ENCODE measurements at regions not wholly inside any gene's neighbourhood (a gene's known extent, or its start where the extent isn't known, plus 50 kb on each side); places are given as distances from the start of the nearest gene placed in this dataset.

DNA sequence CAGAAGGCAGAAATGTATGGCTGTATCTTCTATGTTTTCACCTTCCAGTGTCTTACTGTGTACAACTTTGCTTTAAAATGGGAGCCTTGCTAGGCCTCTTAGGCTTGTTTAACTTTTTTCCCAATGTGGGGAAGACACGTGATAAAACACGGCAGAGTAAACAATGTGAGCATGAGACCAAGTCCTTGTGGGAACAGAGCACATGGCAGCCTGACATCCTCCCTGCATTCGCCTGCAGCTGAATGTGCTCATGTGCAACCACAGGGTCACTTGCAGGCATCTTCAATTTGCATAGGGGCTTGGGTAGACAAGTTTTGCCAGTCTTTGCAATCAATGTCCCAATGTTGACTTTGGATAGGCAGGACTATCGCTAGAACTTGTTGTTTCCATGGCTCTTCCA is 91.8 kb downstream of the CCNG2 start:
- ChIA-PET CTCF (no interaction called here), POLR2A (no interaction called here)
- DNase-seq (ENCODE audit: low read depth, low spot score) = no peak
- Histone ChIP-seq H3K36me3 (ENCODE audit: control insufficient read depth, insufficient read depth, low read length) (no peaks in the 10 kb centered on the region), H3K4me1 (ENCODE audit: control insufficient read depth, insufficient read depth, low read length) (no peaks in the 10 kb centered on the region), H3K9me3 (ENCODE audit: control insufficient read depth, insufficient read depth, low read depth, low read length) (no peaks in the 10 kb centered on the region), H3K27ac (ENCODE audit: low read length) (no peak overlapping the region), H3K27me3 (ENCODE audit: control insufficient read depth, insufficient read depth, low read length) (peaks cover 2% of the 10 kb centered on the region; the same call in 1 of the 2 replicates), H3K4me3 (ENCODE audit: low read depth in 2 of 2, low read length in 2 of 2) (no peak overlapping the region)
- in situ Hi-C loops (cut with HindIII; ENCODE audit: low pct_unique_long_range_greater_than_20kb, low sequenced_read_pairs) = no loop called here
- ATAC-seq = no peak
- BruUV-seq (replicated peaks) = no TSS peak
- TF ChIP-seq, protein P1, sequence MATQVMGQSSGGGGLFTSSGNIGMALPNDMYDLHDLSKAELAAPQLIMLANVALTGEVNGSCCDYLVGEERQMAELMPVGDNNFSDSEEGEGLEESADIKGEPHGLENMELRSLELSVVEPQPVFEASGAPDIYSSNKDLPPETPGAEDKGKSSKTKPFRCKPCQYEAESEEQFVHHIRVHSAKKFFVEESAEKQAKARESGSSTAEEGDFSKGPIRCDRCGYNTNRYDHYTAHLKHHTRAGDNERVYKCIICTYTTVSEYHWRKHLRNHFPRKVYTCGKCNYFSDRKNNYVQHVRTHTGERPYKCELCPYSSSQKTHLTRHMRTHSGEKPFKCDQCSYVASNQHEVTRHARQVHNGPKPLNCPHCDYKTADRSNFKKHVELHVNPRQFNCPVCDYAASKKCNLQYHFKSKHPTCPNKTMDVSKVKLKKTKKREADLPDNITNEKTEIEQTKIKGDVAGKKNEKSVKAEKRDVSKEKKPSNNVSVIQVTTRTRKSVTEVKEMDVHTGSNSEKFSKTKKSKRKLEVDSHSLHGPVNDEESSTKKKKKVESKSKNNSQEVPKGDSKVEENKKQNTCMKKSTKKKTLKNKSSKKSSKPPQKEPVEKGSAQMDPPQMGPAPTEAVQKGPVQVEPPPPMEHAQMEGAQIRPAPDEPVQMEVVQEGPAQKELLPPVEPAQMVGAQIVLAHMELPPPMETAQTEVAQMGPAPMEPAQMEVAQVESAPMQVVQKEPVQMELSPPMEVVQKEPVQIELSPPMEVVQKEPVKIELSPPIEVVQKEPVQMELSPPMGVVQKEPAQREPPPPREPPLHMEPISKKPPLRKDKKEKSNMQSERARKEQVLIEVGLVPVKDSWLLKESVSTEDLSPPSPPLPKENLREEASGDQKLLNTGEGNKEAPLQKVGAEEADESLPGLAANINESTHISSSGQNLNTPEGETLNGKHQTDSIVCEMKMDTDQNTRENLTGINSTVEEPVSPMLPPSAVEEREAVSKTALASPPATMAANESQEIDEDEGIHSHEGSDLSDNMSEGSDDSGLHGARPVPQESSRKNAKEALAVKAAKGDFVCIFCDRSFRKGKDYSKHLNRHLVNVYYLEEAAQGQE (IDR thresholded peaks at IDR 0.05; ENCODE audit: insufficient read depth in 1 of 2, low read depth in 2 of 2, low read length in 1 of 2) = no peak
- intact Hi-C loops (cut with micrococcal nuclease; ENCODE audit: unreplicated experiment) = loop anchor here (10.0 kb wide), 1 partner anchor 56 kb away; no protein-coding TSS in a partner anchor

DNA sequence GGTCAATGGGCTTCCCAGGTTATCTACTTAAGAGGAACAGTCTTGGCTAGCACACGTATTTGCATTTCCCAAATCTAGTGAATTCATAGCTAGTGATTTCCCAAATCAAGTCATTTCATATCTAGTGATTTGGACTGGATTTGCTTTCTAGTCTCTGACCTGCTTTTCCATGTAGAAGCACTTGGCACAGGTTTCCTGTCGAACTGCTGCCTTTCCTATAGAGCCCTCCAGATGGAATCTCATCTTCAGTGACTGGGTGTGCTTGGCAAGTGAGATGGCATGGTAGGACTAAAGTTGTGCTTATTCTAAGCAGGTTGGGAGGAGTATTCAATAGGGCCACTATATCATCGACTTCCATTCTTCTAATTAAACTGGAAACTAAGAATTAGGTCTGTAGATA is 94.7 kb downstream of the CCNG2 start:
- DNase-seq (ENCODE audit: low read depth, low spot score) = no peak
- H3K36me3 ChIP-seq (ENCODE audit: control insufficient read depth, insufficient read depth, low read length) = no peaks in the 10 kb centered on the region
- no peaks in the 10 kb centered on the region for H3K9me3 ChIP-seq (ENCODE audit: control insufficient read depth, insufficient read depth, low read depth, low read length)
- no peaks in the 10 kb centered on the region for H3K4me1 ChIP-seq (ENCODE audit: control insufficient read depth, insufficient read depth, low read length)
- TF ChIP-seq, protein P2, sequence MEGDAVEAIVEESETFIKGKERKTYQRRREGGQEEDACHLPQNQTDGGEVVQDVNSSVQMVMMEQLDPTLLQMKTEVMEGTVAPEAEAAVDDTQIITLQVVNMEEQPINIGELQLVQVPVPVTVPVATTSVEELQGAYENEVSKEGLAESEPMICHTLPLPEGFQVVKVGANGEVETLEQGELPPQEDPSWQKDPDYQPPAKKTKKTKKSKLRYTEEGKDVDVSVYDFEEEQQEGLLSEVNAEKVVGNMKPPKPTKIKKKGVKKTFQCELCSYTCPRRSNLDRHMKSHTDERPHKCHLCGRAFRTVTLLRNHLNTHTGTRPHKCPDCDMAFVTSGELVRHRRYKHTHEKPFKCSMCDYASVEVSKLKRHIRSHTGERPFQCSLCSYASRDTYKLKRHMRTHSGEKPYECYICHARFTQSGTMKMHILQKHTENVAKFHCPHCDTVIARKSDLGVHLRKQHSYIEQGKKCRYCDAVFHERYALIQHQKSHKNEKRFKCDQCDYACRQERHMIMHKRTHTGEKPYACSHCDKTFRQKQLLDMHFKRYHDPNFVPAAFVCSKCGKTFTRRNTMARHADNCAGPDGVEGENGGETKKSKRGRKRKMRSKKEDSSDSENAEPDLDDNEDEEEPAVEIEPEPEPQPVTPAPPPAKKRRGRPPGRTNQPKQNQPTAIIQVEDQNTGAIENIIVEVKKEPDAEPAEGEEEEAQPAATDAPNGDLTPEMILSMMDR (IDR thresholded peaks at IDR 0.05) = no peak
- TF ChIP-seq TCF7L2 (IDR thresholded peaks at IDR 0.05; ENCODE audit: low read depth, low read length) = no peak
- TF ChIP-seq SIN3A (IDR thresholded peaks at IDR 0.05; ENCODE audit: borderline replicate concordance, insufficient read depth, low read depth, low read length) = no peak
- TF ChIP-seq, protein P1 (IDR thresholded peaks at IDR 0.05; ENCODE audit: insufficient read depth in 1 of 2, low read depth in 2 of 2, low read length in 1 of 2) = no peak
- no peak for TF ChIP-seq POLR2AphosphoS5 (IDR thresholded peaks at IDR 0.05; ENCODE audit: low read depth, low read length)
- H3K27me3 ChIP-seq (ENCODE audit: control insufficient read depth, insufficient read depth, low read length) = no peaks in the 10 kb centered on the region
- in situ Hi-C loops (cut with HindIII; ENCODE audit: low pct_unique_long_range_greater_than_20kb, low sequenced_read_pairs) = no loop called here
- intact Hi-C loops (cut with micrococcal nuclease; ENCODE audit: unreplicated experiment) = no loop called here
- ChIA-PET CTCF (interaction anchor here (0.6 kb wide), 1 partner anchor 97 kb away, joined by 4 read pairs; no protein-coding TSS in a partner anchor), POLR2A (no interaction called here)
- H3K27ac ChIP-seq (ENCODE audit: low read length) = no peak overlapping the region
- BruUV-seq (replicated peaks) = no TSS peak
- no peak overlapping the region for H3K4me3 ChIP-seq (ENCODE audit: low read depth in 2 of 2, low read length in 2 of 2)
- no peak for ATAC-seq

Measured in Panc1 (cell line).